Loucy (cell line): ENCODE measurements at regions not wholly inside any gene's neighbourhood (a gene's known extent, or its start where the extent isn't known, plus 50 kb on each side); places are given as distances from the start of the nearest gene placed in this dataset.
"Not testable (repeated sequence)": the region's sequence is repeated elsewhere in the genome, so short reads cannot be mapped to it uniquely, and the experiment has no call there.

Source experiments
- H2AFZ ChIP-seq: fragments of 200-600 bp; sonication (generic); 2 replicates; pipeline ENCODE4 v1.6.0; 2016; ENCODE audit warnings: antibody characterized with exemption, mild to moderate bottlenecking, low read length, moderate library complexity
- H3F3A ChIP-seq: fragments of 200-600 bp; 2 replicates; pipeline ENCODE4 v1.6.0; 2016; ENCODE audit warnings: antibody characterized with exemption, low read depth, mild to moderate bottlenecking
- H3K27me3 ChIP-seq: fragments of 200-600 bp; sonication (generic); 2 replicates; pipeline ENCODE4 v1.6.1; 2014; ENCODE audit warnings: low read length, mild to moderate bottlenecking; ENCODE audit not compliant: insufficient read depth, poor library complexity, severe bottlenecking
- H3K36me3 ChIP-seq: fragments of 200-600 bp; sonication (generic); 2 replicates; pipeline ENCODE4 v1.6.1; 2016; ENCODE audit warnings: low read length; ENCODE audit not compliant: insufficient read depth
- H3K4me1 ChIP-seq: fragments of 200-600 bp; sonication (generic); 2 replicates; pipeline ENCODE4 v1.5.1; 2014; ENCODE audit warnings: low read length, mild to moderate bottlenecking; ENCODE audit not compliant: insufficient read depth, poor library complexity, severe bottlenecking
- H3K4me2 ChIP-seq: fragments of 200-600 bp; sonication (generic); 2 replicates; pipeline ENCODE4 v1.6.0; 2014; ENCODE audit warnings: antibody characterized with exemption, low read length, low read depth, mild to moderate bottlenecking; ENCODE audit not compliant: poor library complexity, severe bottlenecking
- H3K4me3 ChIP-seq: fragments of 200-600 bp; sonication (generic); 2 replicates; pipeline ENCODE4 v1.5.1; 2014; ENCODE audit warnings: low read length, mild to moderate bottlenecking, mixed read lengths; ENCODE audit not compliant: poor library complexity, severe bottlenecking
- H3K79me2 ChIP-seq: fragments of 200-600 bp; sonication (generic); 2 replicates; pipeline ENCODE4 v1.6.1; 2014; ENCODE audit warnings: low read length; ENCODE audit not compliant: insufficient read depth
- H3K9ac ChIP-seq: fragments of 200-600 bp; sonication (generic); 2 replicates; pipeline ENCODE4 v1.6.0; 2014; ENCODE audit warnings: mild to moderate bottlenecking, low read depth, low read length, moderate library complexity; ENCODE audit not compliant: poor library complexity, severe bottlenecking
- H3K9me2 ChIP-seq: fragments of 200-600 bp; sonication (generic); replicated peaks from 2 replicates; pipeline ENCODE4 v1.6.1; 2016; ENCODE audit warnings: low read depth, low read length, mixed read lengths
- H3K9me3 ChIP-seq: fragments of 200-600 bp; sonication (generic); 2 replicates; pipeline ENCODE4 v1.6.1; 2014; ENCODE audit warnings: mild to moderate bottlenecking, antibody characterized with exemption, low read length, low read depth; ENCODE audit not compliant: insufficient read depth
- H4K20me1 ChIP-seq: fragments of 200-600 bp; sonication (generic); 2 replicates; pipeline ENCODE4 v1.6.0; 2014; ENCODE audit warnings: antibody characterized with exemption, low read length, mild to moderate bottlenecking; ENCODE audit not compliant: insufficient read depth, poor library complexity, severe bottlenecking
- CTCF ChIP-seq: fragments of 200-600 bp; sonication (generic); conservative IDR thresholded peaks from 2 replicates; pipeline ENCODE4 v1.5.1; 2014; ENCODE audit warnings: mild to moderate bottlenecking, antibody characterized with exemption, low read length
- EZH2phosphoT487 ChIP-seq: fragments of 200-600 bp; IDR thresholded peaks from 2 replicates; pipeline ENCODE4 v1.6.1; 2018; ENCODE audit warnings: antibody characterized with exemption, mild to moderate bottlenecking, moderate library complexity, borderline replicate concordance

GRCh38 chr12:131340616-131341210 is 370.2 kb upstream of the SFSWAP start:
- H3K4me1 ChIP-seq = no peaks in the 10 kb centered on the region
- no peak overlapping the region for H3K4me2 ChIP-seq
- H3K27me3 ChIP-seq = no peaks in the 10 kb centered on the region

GRCh38 chr12:131341608-131342007 is 369.3 kb upstream of the SFSWAP start:
- not testable (repeated sequence) for H3K9me3 ChIP-seq, H3K9me2 ChIP-seq, H3K36me3 ChIP-seq, H3K4me1 ChIP-seq, H3K4me3 ChIP-seq, H3K27me3 ChIP-seq, H4K20me1 ChIP-seq, H3K79me2 ChIP-seq, H3K9ac ChIP-seq, H3K4me2 ChIP-seq, H2AFZ ChIP-seq, H3F3A ChIP-seq

More at GRCh38 chr12:131340616-131341210, 370.2 kb upstream of the SFSWAP start:
- H3K9me2 ChIP-seq = no peaks in the 10 kb centered on the region
- H3K4me3 ChIP-seq = no peak overlapping the region
- no peak overlapping the region for H3K9ac ChIP-seq
- no peaks in the 10 kb centered on the region for H3K36me3 ChIP-seq
- H4K20me1 ChIP-seq = no peaks in the 10 kb centered on the region
- H3K9me3 ChIP-seq = no peaks in the 10 kb centered on the region
- no peaks in the 10 kb centered on the region for H3K79me2 ChIP-seq
- no peak overlapping the region for H2AFZ ChIP-seq
- TF ChIP-seq EZH2phosphoT487 (no peak), CTCF (no peak)
- no peaks in the 10 kb centered on the region for H3F3A ChIP-seq

GRCh38 chr12:131343436-131343835 is 367.5 kb upstream of the SFSWAP start:
- not testable (repeated sequence) for H3K4me3 ChIP-seq, H3K27me3 ChIP-seq, H3K36me3 ChIP-seq, H3F3A ChIP-seq, H4K20me1 ChIP-seq, H3K79me2 ChIP-seq, H3K9me2 ChIP-seq, H3K9ac ChIP-seq, H2AFZ ChIP-seq, H3K4me2 ChIP-seq, H3K9me3 ChIP-seq, H3K4me1 ChIP-seq

GRCh38 chr12:131344715-131345520 is 366.0 kb upstream of the SFSWAP start:
- not testable (repeated sequence) for H4K20me1 ChIP-seq, H3K79me2 ChIP-seq, H3K4me3 ChIP-seq, H3K9ac ChIP-seq, H3K4me1 ChIP-seq, H3K9me2 ChIP-seq, H3K9me3 ChIP-seq, H3F3A ChIP-seq, H3K27me3 ChIP-seq, H2AFZ ChIP-seq, H3K4me2 ChIP-seq, H3K36me3 ChIP-seq
